ENCODE measurements at regions not wholly inside any gene's neighbourhood (a gene's known extent, or its start where the extent isn't known, plus 50 kb on each side); places are given as distances from the start of the nearest gene placed in this dataset.

DNA sequence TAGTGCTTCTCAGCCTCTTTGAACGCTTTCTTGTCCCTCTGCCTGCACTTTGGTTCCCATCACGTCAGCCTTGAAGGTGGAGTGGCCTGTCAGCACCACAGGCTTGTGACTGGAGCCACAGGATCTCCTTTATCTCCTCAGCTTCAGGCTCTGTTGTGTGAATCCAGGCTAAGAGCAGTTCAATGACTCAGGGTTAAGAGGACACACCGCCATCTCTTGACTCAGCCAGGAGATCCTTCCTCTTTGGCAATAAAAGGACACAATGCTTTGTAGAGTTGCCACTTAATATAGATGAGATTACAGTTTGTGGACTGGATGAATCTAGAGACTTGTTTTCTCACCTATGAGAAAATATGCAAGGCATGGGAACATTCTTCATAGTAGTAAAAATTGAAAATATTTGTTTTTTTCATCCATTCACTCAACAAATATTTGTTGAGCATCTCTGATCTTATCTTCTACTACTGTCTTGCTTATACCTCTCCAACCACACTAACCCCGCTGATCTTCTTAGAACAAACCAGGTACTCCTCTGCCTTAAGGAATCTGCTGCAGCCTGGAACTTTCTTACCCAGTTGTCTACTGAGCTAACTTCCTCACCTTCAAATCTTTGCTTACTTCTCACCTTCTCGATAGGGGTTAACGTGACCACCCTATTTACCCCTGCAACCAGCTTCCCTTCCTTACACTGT lies 62.3 kb downstream of the UCHL1 start:
- Histone ChIP-seq H2BK15ac (ENCODE audit: low read depth, low read length) (no peak overlapping the region), H2BK12ac (ENCODE audit: insufficient read length, low read depth, low read length) (no peak overlapping the region), H3K14ac (ENCODE audit: insufficient read depth, low read length) (no peak overlapping the region), H3K27me3 (ENCODE audit: insufficient read depth, low read length) (no peaks in the 10 kb centered on the region), H3K79me1 (ENCODE audit: insufficient read depth, low read depth, low read length, poor library complexity, severe bottlenecking) (no peaks in the 10 kb centered on the region), H3K4ac (ENCODE audit: low read depth, low read length) (no peak overlapping the region), H3K4me1 (ENCODE audit: insufficient read depth, low read length) (no peaks in the 10 kb centered on the region), H3K9ac (ENCODE audit: extremely low read depth, insufficient read length, low read length) (no peak overlapping the region), H3K4me2 (ENCODE audit: insufficient read depth, insufficient read length, low read length) (no peak overlapping the region), H4K8ac (replicated peaks; ENCODE audit: insufficient read length, low read depth, low read length) (no peak overlapping the region), H3K27ac (ENCODE audit: insufficient read length, low read depth, low read length) (no peak overlapping the region), H3K23me2 (ENCODE audit: insufficient read length, low read depth, low read length, poor library complexity, severe bottlenecking) (no peaks in the 10 kb centered on the region), H3K79me2 (ENCODE audit: insufficient read depth, low read length) (no peaks in the 10 kb centered on the region), H4K5ac (ENCODE audit: insufficient read length, low read depth, low read length) (no peak overlapping the region), H2BK5ac (ENCODE audit: insufficient read length, low read length) (no peak overlapping the region), H3T11ph (ENCODE audit: low read length) (no peak overlapping the region), H3K18ac (ENCODE audit: insufficient read length, low read depth, low read length) (no peak overlapping the region), H2BK20ac (ENCODE audit: low read depth, low read length, poor library complexity, severe bottlenecking) (no peak overlapping the region), H2AFZ (ENCODE audit: low read length) (no peak overlapping the region), H3K23ac (ENCODE audit: insufficient read length, low read depth, low read length) (no peak overlapping the region), H2AK5ac (ENCODE audit: insufficient read length, low read length) (no peak overlapping the region), H3K9me3 (ENCODE audit: control insufficient read depth, low read depth, low read length) (no peaks in the 10 kb centered on the region), H2BK120ac (ENCODE audit: low read depth, low read length, poor library complexity, severe bottlenecking) (no peak overlapping the region), H3K56ac (ENCODE audit: insufficient read length, low read depth, low read length) (no peak overlapping the region), H4K20me1 (ENCODE audit: control insufficient read depth, insufficient read depth, insufficient read length) (no peaks in the 10 kb centered on the region), H4K91ac (ENCODE audit: insufficient read length, low read depth, low read length) (no peak overlapping the region)
- Mint-ChIP-seq H3K36me3 (ENCODE audit: insufficient read depth in 1 of 3, low read depth in 3 of 3) (peaks cover 0 to 11% (median 3%) of the 10 kb centered on the region in 3 experiments; a peak in 4 of 7 replicates), H3K4me1 (peaks cover 0 to 3% of the 10 kb centered on the region in 2 experiments; a peak in 2 of 4 replicates), H3K9me3 (peaks cover 7 to 8% of the 10 kb centered on the region in 2 experiments; a peak in 4 of 5 replicates), H3K27ac (no peak overlapping the region; a peak in 1 of 7 replicates), H3K27me3 (ENCODE audit: low read depth) (peaks cover 2% of the 10 kb centered on the region), H3K4me3 (no peak overlapping the region)
- no peak for DNase-seq
- no CpG with 5 or more reads among the region's 6 CpGs for WGBS (ENCODE audit: extremely low coverage, insufficient read length, low lambda C conversion rate)
- TF ChIP-seq, protein P1, sequence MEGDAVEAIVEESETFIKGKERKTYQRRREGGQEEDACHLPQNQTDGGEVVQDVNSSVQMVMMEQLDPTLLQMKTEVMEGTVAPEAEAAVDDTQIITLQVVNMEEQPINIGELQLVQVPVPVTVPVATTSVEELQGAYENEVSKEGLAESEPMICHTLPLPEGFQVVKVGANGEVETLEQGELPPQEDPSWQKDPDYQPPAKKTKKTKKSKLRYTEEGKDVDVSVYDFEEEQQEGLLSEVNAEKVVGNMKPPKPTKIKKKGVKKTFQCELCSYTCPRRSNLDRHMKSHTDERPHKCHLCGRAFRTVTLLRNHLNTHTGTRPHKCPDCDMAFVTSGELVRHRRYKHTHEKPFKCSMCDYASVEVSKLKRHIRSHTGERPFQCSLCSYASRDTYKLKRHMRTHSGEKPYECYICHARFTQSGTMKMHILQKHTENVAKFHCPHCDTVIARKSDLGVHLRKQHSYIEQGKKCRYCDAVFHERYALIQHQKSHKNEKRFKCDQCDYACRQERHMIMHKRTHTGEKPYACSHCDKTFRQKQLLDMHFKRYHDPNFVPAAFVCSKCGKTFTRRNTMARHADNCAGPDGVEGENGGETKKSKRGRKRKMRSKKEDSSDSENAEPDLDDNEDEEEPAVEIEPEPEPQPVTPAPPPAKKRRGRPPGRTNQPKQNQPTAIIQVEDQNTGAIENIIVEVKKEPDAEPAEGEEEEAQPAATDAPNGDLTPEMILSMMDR (conservative IDR thresholded peaks at IDR 0.05) = no peak
